Duodenal mucosa (tissue), 2 donors: ENCODE measurements at regions not wholly inside any gene's neighbourhood (a gene's known extent, or its start where the extent isn't known, plus 50 kb on each side); places are given as distances from the start of the nearest gene placed in this dataset.

Experiments used
- H3K27ac ChIP-seq: one replicate; pipeline ENCODE4 v1.7.0; 2013; ENCODE audit warnings: low read depth, low read length
- H3K27me3 ChIP-seq, 2 donors: one replicate each; pipeline ENCODE4 v1.7.0; 2013; ENCODE audit warnings: low read length in 2 of 2, control low read depth in 1 of 2; ENCODE audit not compliant: insufficient read depth in 2 of 2, control insufficient read depth in 1 of 2
- H3K36me3 ChIP-seq, 2 donors: one replicate each; pipeline ENCODE4 v1.7.0; 2013; ENCODE audit warnings: low read length in 2 of 2, control low read depth in 1 of 2; ENCODE audit not compliant: insufficient read depth in 2 of 2, control insufficient read depth in 1 of 2
- H3K4me1 ChIP-seq, 2 donors: one replicate each; pipeline ENCODE4 v1.7.0; 2013; ENCODE audit warnings: low read length in 2 of 2, control low read depth in 1 of 2; ENCODE audit not compliant: insufficient read depth in 2 of 2, control insufficient read depth in 1 of 2
- H3K4me3 ChIP-seq, 2 donors: one replicate each; pipeline ENCODE4 v1.7.0; 2013; ENCODE audit warnings: low read length in 2 of 2, low read depth in 1 of 2
- H3K9ac ChIP-seq, 2 donors: one replicate each; pipeline ENCODE4 v1.7.0; 2013; ENCODE audit warnings: low read length in 2 of 2, low read depth in 1 of 2
- H3K9me3 ChIP-seq, 2 donors: one replicate each; pipeline ENCODE4 v1.7.0; 2013; ENCODE audit warnings: low read length in 2 of 2, control low read depth in 1 of 2; ENCODE audit not compliant: control insufficient read depth in 1 of 2

- Histone ChIP-seq H3K4me1 (peaks cover 9 to 27% of the 10 kb centered on the region in 2 donors), H3K27ac (no peak overlapping the region), H3K4me3 (no peak overlapping the region), H3K36me3 (no peaks in the 10 kb centered on the region), H3K9me3 (no peaks in the 10 kb centered on the region), H3K27me3 (no peaks in the 10 kb centered on the region), H3K9ac (no peak overlapping the region)
Observed at GRCh38 chr9:21687351-21687750, 115.1 kb upstream of the MTAP start.

- H3K9me3 ChIP-seq, result no peaks in the 10 kb centered on the region
- H3K27me3 ChIP-seq, result no peaks in the 10 kb centered on the region
- H3K36me3 ChIP-seq, result no peaks in the 10 kb centered on the region
- H3K4me3 ChIP-seq, result peak overlapping the region; percentile 29 to 52
- no peak overlapping the region for H3K27ac ChIP-seq
- H3K9ac ChIP-seq, result peak overlapping the region in 1 of 2 donors; percentile 39
- H3K4me1 ChIP-seq, result peaks cover 9 to 27% of the 10 kb centered on the region in 2 donors
Observed at GRCh38 chr9:21688108-21689102, 114.0 kb upstream of the MTAP start.

GRCh38 chr9:21689854-21690253 lies 112.6 kb upstream of the MTAP start:
- no peak overlapping the region for H3K4me3 ChIP-seq
- peaks cover 3 to 14% of the 10 kb centered on the region in 2 donors for H3K4me1 ChIP-seq
- no peaks in the 10 kb centered on the region for H3K36me3 ChIP-seq
- H3K27me3 ChIP-seq, result no peaks in the 10 kb centered on the region
- no peaks in the 10 kb centered on the region for H3K9me3 ChIP-seq
- H3K9ac ChIP-seq, result no peak overlapping the region
- H3K27ac ChIP-seq, result no peak overlapping the region

- Histone ChIP-seq H3K27ac (no peak overlapping the region), H3K4me3 (no peak overlapping the region), H3K9me3 (no peaks in the 10 kb centered on the region), H3K27me3 (no peaks in the 10 kb centered on the region), H3K36me3 (no peaks in the 10 kb centered on the region), H3K9ac (no peak overlapping the region), H3K4me1 (peaks cover 0 to 7% of the 10 kb centered on the region in 2 donors)
Observed at GRCh38 chr9:21690561-21690960, 111.9 kb upstream of the MTAP start.

- Histone ChIP-seq H3K27me3 (no peaks in the 10 kb centered on the region), H3K4me3 (no peak overlapping the region), H3K36me3 (no peaks in the 10 kb centered on the region), H3K27ac (no peak overlapping the region), H3K9ac (no peak overlapping the region), H3K9me3 (no peaks in the 10 kb centered on the region), H3K4me1 (peaks cover 0 to 5% of the 10 kb centered on the region in 2 donors)
Observed at GRCh38 chr9:21692390-21692789, 110.0 kb upstream of the MTAP start.

GRCh38 chr9:21694424-21694823 lies 108.0 kb upstream of the MTAP start:
- no peak overlapping the region for H3K9ac ChIP-seq
- no peak overlapping the region for H3K4me3 ChIP-seq
- H3K27ac ChIP-seq, result no peak overlapping the region
- no peaks in the 10 kb centered on the region for H3K9me3 ChIP-seq
- no peaks in the 10 kb centered on the region for H3K4me1 ChIP-seq
- H3K36me3 ChIP-seq, result no peaks in the 10 kb centered on the region
- H3K27me3 ChIP-seq, result no peaks in the 10 kb centered on the region

- Histone ChIP-seq H3K4me3 (no peak overlapping the region), H3K27me3 (no peaks in the 10 kb centered on the region), H3K36me3 (no peaks in the 10 kb centered on the region), H3K9me3 (no peaks in the 10 kb centered on the region), H3K9ac (no peak overlapping the region), H3K27ac (no peak overlapping the region), H3K4me1 (no peaks in the 10 kb centered on the region)
Observed at GRCh38 chr9:21695443-21695842, 107.0 kb upstream of the MTAP start.

GRCh38 chr9:21695874-21696341 lies 106.5 kb upstream of the MTAP start:
- no peaks in the 10 kb centered on the region for H3K4me1 ChIP-seq
- H3K9ac ChIP-seq, result no peak overlapping the region
- no peaks in the 10 kb centered on the region for H3K36me3 ChIP-seq
- no peaks in the 10 kb centered on the region for H3K9me3 ChIP-seq
- H3K27ac ChIP-seq, result no peak overlapping the region
- no peaks in the 10 kb centered on the region for H3K27me3 ChIP-seq
- no peak overlapping the region for H3K4me3 ChIP-seq

GRCh38 chr9:21696411-21696871 lies 106.0 kb upstream of the MTAP start:
- Histone ChIP-seq H3K9me3 (no peaks in the 10 kb centered on the region), H3K9ac (no peak overlapping the region), H3K4me1 (no peaks in the 10 kb centered on the region), H3K27ac (no peak overlapping the region), H3K27me3 (no peaks in the 10 kb centered on the region), H3K36me3 (no peaks in the 10 kb centered on the region), H3K4me3 (no peak overlapping the region)

GRCh38 chr9:21708260-21708711 lies 94.2 kb upstream of the MTAP start:
- Histone ChIP-seq H3K36me3 (no peaks in the 10 kb centered on the region), H3K9ac (no peak overlapping the region), H3K9me3 (no peaks in the 10 kb centered on the region), H3K27ac (no peak overlapping the region), H3K27me3 (no peaks in the 10 kb centered on the region), H3K4me1 (no peaks in the 10 kb centered on the region), H3K4me3 (no peak overlapping the region)
